ENCODE measurements at regions not wholly inside any gene's neighbourhood (a gene's known extent, or its start where the extent isn't known, plus 50 kb on each side); places are given as distances from the start of the nearest gene placed in this dataset.

GRCh38 chr9:27851858-27852257 lies 278.6 kb upstream of the C9orf72 start:
- no peak for TF ChIP-seq POLR2A (IDR thresholded peaks at IDR 0.05; ENCODE audit: low read depth, low read length)
- TF ChIP-seq, protein P1, sequence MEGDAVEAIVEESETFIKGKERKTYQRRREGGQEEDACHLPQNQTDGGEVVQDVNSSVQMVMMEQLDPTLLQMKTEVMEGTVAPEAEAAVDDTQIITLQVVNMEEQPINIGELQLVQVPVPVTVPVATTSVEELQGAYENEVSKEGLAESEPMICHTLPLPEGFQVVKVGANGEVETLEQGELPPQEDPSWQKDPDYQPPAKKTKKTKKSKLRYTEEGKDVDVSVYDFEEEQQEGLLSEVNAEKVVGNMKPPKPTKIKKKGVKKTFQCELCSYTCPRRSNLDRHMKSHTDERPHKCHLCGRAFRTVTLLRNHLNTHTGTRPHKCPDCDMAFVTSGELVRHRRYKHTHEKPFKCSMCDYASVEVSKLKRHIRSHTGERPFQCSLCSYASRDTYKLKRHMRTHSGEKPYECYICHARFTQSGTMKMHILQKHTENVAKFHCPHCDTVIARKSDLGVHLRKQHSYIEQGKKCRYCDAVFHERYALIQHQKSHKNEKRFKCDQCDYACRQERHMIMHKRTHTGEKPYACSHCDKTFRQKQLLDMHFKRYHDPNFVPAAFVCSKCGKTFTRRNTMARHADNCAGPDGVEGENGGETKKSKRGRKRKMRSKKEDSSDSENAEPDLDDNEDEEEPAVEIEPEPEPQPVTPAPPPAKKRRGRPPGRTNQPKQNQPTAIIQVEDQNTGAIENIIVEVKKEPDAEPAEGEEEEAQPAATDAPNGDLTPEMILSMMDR (IDR thresholded peaks at IDR 0.05; ENCODE audit: extremely low read depth in 1 of 2, insufficient read depth in 1 of 2, low read depth in 1 of 2, low read length in 2 of 2) = no peak
- no peak for TF ChIP-seq MYC (IDR thresholded peaks at IDR 0.05; ENCODE audit: low read depth, low read length)
- no peak for TF ChIP-seq POLR2AphosphoS5 (IDR thresholded peaks at IDR 0.05; ENCODE audit: insufficient read depth, low read depth, low read length)
- TF ChIP-seq EZH2 (IDR thresholded peaks at IDR 0.05; ENCODE audit: borderline replicate concordance, low read depth, low read length, severe bottlenecking) = no peak
- no peak for TF ChIP-seq FOS (IDR thresholded peaks at IDR 0.05; ENCODE audit: borderline replicate concordance, insufficient read depth, low read length)
- no peak for TF ChIP-seq JUN (IDR thresholded peaks at IDR 0.05; ENCODE audit: borderline replicate concordance, insufficient read depth, insufficient read length, low read depth)
- TF ChIP-seq, protein P2, sequence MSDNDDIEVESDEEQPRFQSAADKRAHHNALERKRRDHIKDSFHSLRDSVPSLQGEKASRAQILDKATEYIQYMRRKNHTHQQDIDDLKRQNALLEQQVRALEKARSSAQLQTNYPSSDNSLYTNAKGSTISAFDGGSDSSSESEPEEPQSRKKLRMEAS (IDR thresholded peaks at IDR 0.05; ENCODE audit: insufficient read depth, insufficient read length) = no peak
- no peak for TF ChIP-seq GATA2 (IDR thresholded peaks at IDR 0.05; ENCODE audit: insufficient read depth, insufficient read length, low read depth, low read length)
